H9 (cell line): ENCODE measurements at regions not wholly inside any gene's neighbourhood (a gene's known extent, or its start where the extent isn't known, plus 50 kb on each side); places are given as distances from the start of the nearest gene placed in this dataset.

ENCODE experiments used
- DNase-seq: peaks from one replicate; pipeline ENCODE4 v3.0.0-alpha.2; 2017
- H2AFZ ChIP-seq: one replicate; pipeline ENCODE4 v1.6.1; 2013; ENCODE audit warnings: mild to moderate bottlenecking, low read length, control low read depth, moderate library complexity
- H2AK5ac ChIP-seq: 2 replicates; pipeline ENCODE4 v1.6.1; 2013; ENCODE audit warnings: low read length, control low read depth, mixed read lengths; ENCODE audit not compliant: insufficient read length
- H2BK120ac ChIP-seq: one replicate; pipeline ENCODE4 v1.6.1; 2013; ENCODE audit warnings: low read depth, mild to moderate bottlenecking, low read length, control low read depth, inconsistent platforms; ENCODE audit not compliant: poor library complexity, severe bottlenecking
- H2BK12ac ChIP-seq: 2 replicates; pipeline ENCODE4 v1.6.1; 2013; ENCODE audit warnings: low read length, control low read depth, mixed read lengths, low read depth; ENCODE audit not compliant: insufficient read length
- H2BK15ac ChIP-seq: 2 replicates; pipeline ENCODE4 v1.6.1; 2013; ENCODE audit warnings: low read depth, low read length, control low read depth
- H2BK20ac ChIP-seq: one replicate; pipeline ENCODE4 v1.6.1; 2013; ENCODE audit warnings: low read depth, mild to moderate bottlenecking, low read length, control low read depth, inconsistent platforms; ENCODE audit not compliant: poor library complexity, severe bottlenecking
- H2BK5ac ChIP-seq: 2 replicates; pipeline ENCODE4 v1.6.1; 2013; ENCODE audit warnings: low read length, control low read depth, mixed read lengths; ENCODE audit not compliant: insufficient read length
- H3K14ac ChIP-seq: 2 replicates; pipeline ENCODE4 v1.6.1; 2013; ENCODE audit warnings: low read length, control low read depth; ENCODE audit not compliant: insufficient read depth
- H3K18ac ChIP-seq: 2 replicates; pipeline ENCODE4 v1.6.1; 2013; ENCODE audit warnings: low read depth, mild to moderate bottlenecking, mixed read lengths, low read length, control low read depth; ENCODE audit not compliant: insufficient read length
- H3K23ac ChIP-seq: 2 replicates; pipeline ENCODE4 v1.6.1; 2013; ENCODE audit warnings: low read length, control low read depth, mixed read lengths, low read depth; ENCODE audit not compliant: insufficient read length
- H3K23me2 ChIP-seq: 2 replicates; pipeline ENCODE4 v1.6.1; 2013; ENCODE audit warnings: low read depth, mild to moderate bottlenecking, mixed read lengths, low read length, control low read depth; ENCODE audit not compliant: insufficient read length, poor library complexity, severe bottlenecking
- H3K27ac ChIP-seq: 2 replicates; pipeline ENCODE4 v1.5.1; 2013; ENCODE audit warnings: low read length, control low read depth, mixed read lengths, low read depth; ENCODE audit not compliant: insufficient read length
- H3K27me3 ChIP-seq: 2 replicates; pipeline ENCODE4 v1.6.1; 2013; ENCODE audit warnings: low read length, control low read depth, inconsistent platforms; ENCODE audit not compliant: insufficient read depth
- H3K4ac ChIP-seq: 2 replicates; pipeline ENCODE4 v1.6.1; 2013; ENCODE audit warnings: low read depth, mild to moderate bottlenecking, control low read depth, inconsistent platforms, low read length, moderate library complexity
- H3K4me1 ChIP-seq: 2 replicates; pipeline ENCODE4 v1.6.1; 2013; ENCODE audit warnings: low read length, control low read depth, inconsistent platforms; ENCODE audit not compliant: insufficient read depth
- H3K4me2 ChIP-seq: 2 replicates; pipeline ENCODE4 v1.6.1; 2013; ENCODE audit warnings: low read length, control low read depth, mixed read lengths; ENCODE audit not compliant: insufficient read length, insufficient read depth
- H3K56ac ChIP-seq: 2 replicates; pipeline ENCODE4 v1.6.1; 2013; ENCODE audit warnings: low read depth, mild to moderate bottlenecking, mixed read lengths, low read length, control low read depth; ENCODE audit not compliant: insufficient read length
- H3K79me1 ChIP-seq: 2 replicates; pipeline ENCODE4 v1.6.1; 2013; ENCODE audit warnings: low read depth, mild to moderate bottlenecking, moderate library complexity, low read length, control low read depth, inconsistent platforms; ENCODE audit not compliant: insufficient read depth, poor library complexity, severe bottlenecking
- H3K79me2 ChIP-seq: 2 replicates; pipeline ENCODE4 v1.6.1; 2013; ENCODE audit warnings: low read length, control low read depth, inconsistent platforms; ENCODE audit not compliant: insufficient read depth
- H3K9ac ChIP-seq: 2 replicates; pipeline ENCODE4 v1.6.1; 2013; ENCODE audit warnings: low read length, control low read depth, mixed read lengths; ENCODE audit not compliant: insufficient read length; ENCODE audit errors: extremely low read depth
- H3K9me3 ChIP-seq: one replicate; pipeline ENCODE4 v1.6.1; 2013; ENCODE audit warnings: low read depth, low read length, inconsistent platforms; ENCODE audit not compliant: control insufficient read depth
- H3T11ph ChIP-seq: one replicate; pipeline ENCODE4 v1.6.1; 2013; ENCODE audit warnings: mild to moderate bottlenecking, low read length, control low read depth, inconsistent platforms
- H4K20me1 ChIP-seq: one replicate; pipeline ENCODE4 v1.6.1; 2013; ENCODE audit not compliant: control insufficient read depth, insufficient read length, insufficient read depth
- H4K5ac ChIP-seq: 2 replicates; pipeline ENCODE4 v1.6.1; 2013; ENCODE audit warnings: low read depth, mild to moderate bottlenecking, mixed read lengths, low read length, control low read depth; ENCODE audit not compliant: insufficient read length
- H4K8ac ChIP-seq: replicated peaks from 2 replicates; pipeline ENCODE4 v1.6.1; 2013; ENCODE audit warnings: low read length, control low read depth, mixed read lengths, low read depth; ENCODE audit not compliant: insufficient read length
- H4K91ac ChIP-seq: 2 replicates; pipeline ENCODE4 v1.6.1; 2013; ENCODE audit warnings: low read depth, mild to moderate bottlenecking, moderate library complexity, mixed read lengths, low read length, control low read depth; ENCODE audit not compliant: insufficient read length
- H3K27ac Mint-ChIP-seq, 3 experiments: 2 replicates in 2 of 3; 3 replicates in 1 of 3; pipeline ENCODE4 v1.8.0; 2020 to 2021; ENCODE audit warnings: mixed read lengths in 3 of 3, mild to moderate bottlenecking in 1 of 3, moderate library complexity in 1 of 3
- H3K27me3 Mint-ChIP-seq: 2 replicates; pipeline ENCODE4 v1.8.0; 2021; ENCODE audit warnings: low read depth, mild to moderate bottlenecking, moderate library complexity, mixed read lengths
- H3K36me3 Mint-ChIP-seq, 3 experiments: 2 replicates in 2 of 3; 3 replicates in 1 of 3; pipeline ENCODE4 v1.8.0; 2020 to 2021; ENCODE audit warnings: low read depth in 3 of 3, mixed read lengths in 3 of 3; ENCODE audit not compliant: insufficient read depth in 1 of 3
- H3K4me1 Mint-ChIP-seq, 2 experiments: 2 replicates each; pipeline ENCODE4 v1.8.0; 2020; ENCODE audit warnings: mixed read lengths in 2 of 2
- H3K4me3 Mint-ChIP-seq, 2 experiments: 2 replicates in 1 of 2; 3 replicates in 1 of 2; pipeline ENCODE4 v1.8.0; 2020 to 2021; ENCODE audit warnings: mild to moderate bottlenecking in 2 of 2, mixed read lengths in 2 of 2, moderate library complexity in 1 of 2
- H3K9me3 Mint-ChIP-seq, 2 experiments: 2 replicates in 1 of 2; 3 replicates in 1 of 2; pipeline ENCODE4 v1.8.0; 2020; ENCODE audit warnings: mild to moderate bottlenecking in 2 of 2, mixed read lengths in 2 of 2, moderate library complexity in 1 of 2
- CTCF ChIP-seq: fragments of 200-600 bp; sonication (generic); conservative IDR thresholded peaks from 3 replicates; pipeline ENCODE4 v1.8.0; 2021; ENCODE audit warnings: antibody characterized with exemption, mild to moderate bottlenecking
- WGBS: extraction: QIAGEN DNeasy Blood & Tissue Kit; methylation state at CpG from one replicate; pipeline ENCODE4 v1.1.7; 2013; ENCODE audit warnings: missing lambda C conversion rate, low lambda C conversion rate, mixed read lengths; ENCODE audit not compliant: insufficient read length; ENCODE audit errors: extremely low coverage; 5-methylcytosine and 5-hydroxymethylcytosine counted together

- Histone ChIP-seq H3K9me3 (no peaks in the 10 kb centered on the region), H2BK5ac (no peak overlapping the region), H3K4ac (no peak overlapping the region), H3K79me1 (no peaks in the 10 kb centered on the region), H3K18ac (no peak overlapping the region), H3T11ph (no peak overlapping the region), H3K27ac (no peak overlapping the region), H4K5ac (no peak overlapping the region), H3K27me3 (no peaks in the 10 kb centered on the region), H2BK20ac (no peak overlapping the region), H3K4me2 (no peak overlapping the region), H4K20me1 (no peaks in the 10 kb centered on the region), H4K91ac (no peak overlapping the region), H2AFZ (no peak overlapping the region), H3K56ac (no peak overlapping the region), H2BK120ac (no peak overlapping the region), H2BK12ac (no peak overlapping the region), H3K23ac (no peak overlapping the region), H4K8ac (no peak overlapping the region), H2BK15ac (no peak overlapping the region), H3K9ac (no peak overlapping the region), H2AK5ac (no peak overlapping the region), H3K23me2 (no peaks in the 10 kb centered on the region), H3K4me1 (peaks cover 3% of the 10 kb centered on the region; the same call in 1 of the 2 replicates), H3K14ac (no peak overlapping the region), H3K79me2 (no peaks in the 10 kb centered on the region)
- no CpG with 5 or more reads among the region's 1 CpG for WGBS
- no peaks in the 10 kb centered on the region for H3K27me3 Mint-ChIP-seq
- peak overlapping the region in 1 of 3 experiments; percentile 93; a peak in 1 of 7 replicates for H3K27ac Mint-ChIP-seq
- peaks cover 2 to 4% of the 10 kb centered on the region in 2 experiments; a peak in 2 of 5 replicates for H3K9me3 Mint-ChIP-seq
- TF ChIP-seq CTCF, result no peak
- no peak for DNase-seq
- H3K4me3 Mint-ChIP-seq, result no peak overlapping the region
- no peaks in the 10 kb centered on the region; a peak in 1 of 7 replicates for H3K36me3 Mint-ChIP-seq
- peaks cover 7 to 9% of the 10 kb centered on the region in 2 experiments; a peak in 2 of 4 replicates for H3K4me1 Mint-ChIP-seq
Observed at GRCh38 chr20:10733122-10733521, 59.3 kb upstream of the JAG1 start.
